ENCODE measurements at regions not wholly inside any gene's neighbourhood (a gene's known extent, or its start where the extent isn't known, plus 50 kb on each side); places are given as distances from the start of the nearest gene placed in this dataset.

DNA sequence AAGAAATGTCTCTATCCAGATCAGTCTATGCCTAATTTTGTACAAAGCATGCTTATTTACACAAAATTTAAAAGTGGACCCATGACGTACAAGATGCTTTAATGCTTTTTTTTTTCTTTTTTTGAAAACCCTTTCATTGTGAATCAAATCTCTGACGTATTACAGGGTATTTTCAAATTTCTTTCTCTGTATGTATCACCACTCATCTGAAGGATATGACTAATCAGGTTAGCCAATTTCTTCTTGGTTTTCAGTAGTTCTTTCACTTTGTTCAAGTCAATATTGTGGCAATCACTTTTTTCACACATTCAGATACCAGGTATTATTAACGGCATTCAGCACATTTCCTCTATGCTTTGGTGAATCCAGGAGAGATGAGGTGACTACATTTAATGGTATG lies 685.3 kb downstream of the TRHDE start:
- no peaks in the 10 kb centered on the region for H3K79me2 ChIP-seq (ENCODE audit: insufficient read depth, low read length)
- Mint-ChIP-seq H3K4me1 (no peaks in the 10 kb centered on the region), H3K4me3 (no peak overlapping the region), H3K27me3 (ENCODE audit: low read depth) (no peaks in the 10 kb centered on the region), H3K27ac (no peak overlapping the region), H3K9me3 (peaks cover 5 to 6% of the 10 kb centered on the region in 2 experiments), H3K36me3 (ENCODE audit: insufficient read depth in 1 of 3, low read depth in 3 of 3) (peaks cover 0 to 7% (median 5%) of the 10 kb centered on the region in 3 experiments; a peak in 3 of 7 replicates)
- H3K79me1 ChIP-seq (ENCODE audit: insufficient read depth, low read depth, low read length, poor library complexity, severe bottlenecking) = no peaks in the 10 kb centered on the region
- H2BK15ac ChIP-seq (ENCODE audit: low read depth, low read length) = no peak overlapping the region
- no peak overlapping the region for H3K27ac ChIP-seq (ENCODE audit: insufficient read length, low read depth, low read length)
- H4K8ac ChIP-seq (replicated peaks; ENCODE audit: insufficient read length, low read depth, low read length) = no peak overlapping the region
- H2AK5ac ChIP-seq (ENCODE audit: insufficient read length, low read length) = no peak overlapping the region
- H3K23me2 ChIP-seq (ENCODE audit: insufficient read length, low read depth, low read length, poor library complexity, severe bottlenecking) = no peaks in the 10 kb centered on the region
- H3K9me3 ChIP-seq (ENCODE audit: control insufficient read depth, low read depth, low read length) = no peaks in the 10 kb centered on the region
- no peak overlapping the region for H2BK20ac ChIP-seq (ENCODE audit: low read depth, low read length, poor library complexity, severe bottlenecking)
- no peak overlapping the region for H3K4me2 ChIP-seq (ENCODE audit: insufficient read depth, insufficient read length, low read length)
- no CpG with 5 or more reads among the region's 3 CpGs for WGBS (ENCODE audit: extremely low coverage, insufficient read length, low lambda C conversion rate)
- DNase-seq = no peak
- H3K23ac ChIP-seq (ENCODE audit: insufficient read length, low read depth, low read length) = no peak overlapping the region
- no peak overlapping the region for H3K18ac ChIP-seq (ENCODE audit: insufficient read length, low read depth, low read length)
- no peaks in the 10 kb centered on the region for H4K20me1 ChIP-seq (ENCODE audit: control insufficient read depth, insufficient read depth, insufficient read length)
- no peak overlapping the region for H4K91ac ChIP-seq (ENCODE audit: insufficient read length, low read depth, low read length)
- TF ChIP-seq, protein P1, sequence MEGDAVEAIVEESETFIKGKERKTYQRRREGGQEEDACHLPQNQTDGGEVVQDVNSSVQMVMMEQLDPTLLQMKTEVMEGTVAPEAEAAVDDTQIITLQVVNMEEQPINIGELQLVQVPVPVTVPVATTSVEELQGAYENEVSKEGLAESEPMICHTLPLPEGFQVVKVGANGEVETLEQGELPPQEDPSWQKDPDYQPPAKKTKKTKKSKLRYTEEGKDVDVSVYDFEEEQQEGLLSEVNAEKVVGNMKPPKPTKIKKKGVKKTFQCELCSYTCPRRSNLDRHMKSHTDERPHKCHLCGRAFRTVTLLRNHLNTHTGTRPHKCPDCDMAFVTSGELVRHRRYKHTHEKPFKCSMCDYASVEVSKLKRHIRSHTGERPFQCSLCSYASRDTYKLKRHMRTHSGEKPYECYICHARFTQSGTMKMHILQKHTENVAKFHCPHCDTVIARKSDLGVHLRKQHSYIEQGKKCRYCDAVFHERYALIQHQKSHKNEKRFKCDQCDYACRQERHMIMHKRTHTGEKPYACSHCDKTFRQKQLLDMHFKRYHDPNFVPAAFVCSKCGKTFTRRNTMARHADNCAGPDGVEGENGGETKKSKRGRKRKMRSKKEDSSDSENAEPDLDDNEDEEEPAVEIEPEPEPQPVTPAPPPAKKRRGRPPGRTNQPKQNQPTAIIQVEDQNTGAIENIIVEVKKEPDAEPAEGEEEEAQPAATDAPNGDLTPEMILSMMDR (conservative IDR thresholded peaks at IDR 0.05) = no peak
- no peak overlapping the region for H3K14ac ChIP-seq (ENCODE audit: insufficient read depth, low read length)
- H3K9ac ChIP-seq (ENCODE audit: extremely low read depth, insufficient read length, low read length) = no peak overlapping the region
- H3K27me3 ChIP-seq (ENCODE audit: insufficient read depth, low read length) = no peaks in the 10 kb centered on the region
- no peak overlapping the region for H2BK5ac ChIP-seq (ENCODE audit: insufficient read length, low read length)
- H4K5ac ChIP-seq (ENCODE audit: insufficient read length, low read depth, low read length) = no peak overlapping the region
- no peak overlapping the region for H2BK120ac ChIP-seq (ENCODE audit: low read depth, low read length, poor library complexity, severe bottlenecking)
- H2BK12ac ChIP-seq (ENCODE audit: insufficient read length, low read depth, low read length) = no peak overlapping the region
- H3T11ph ChIP-seq (ENCODE audit: low read length) = no peak overlapping the region
- no peak overlapping the region for H3K4ac ChIP-seq (ENCODE audit: low read depth, low read length)
- no peak overlapping the region for H3K56ac ChIP-seq (ENCODE audit: insufficient read length, low read depth, low read length)
- H3K4me1 ChIP-seq (ENCODE audit: insufficient read depth, low read length) = no peaks in the 10 kb centered on the region
- H2AFZ ChIP-seq (ENCODE audit: low read length) = no peak overlapping the region

Measured in H9 (cell line).